ENCODE measurements at regions not wholly inside any gene's neighbourhood (a gene's known extent, or its start where the extent isn't known, plus 50 kb on each side); places are given as distances from the start of the nearest gene placed in this dataset.

- H3K27me3 ChIP-seq (ENCODE audit: insufficient read depth): no peaks in the 10 kb centered on the region
- Mint-ChIP-seq H3K4me1 (no peaks in the 10 kb centered on the region), H3K4me3 (no peak overlapping the region), H3K36me3 (ENCODE audit: low read depth) (no peaks in the 10 kb centered on the region), H3K27me3 (ENCODE audit: insufficient read depth, low read depth, poor library complexity) (no peaks in the 10 kb centered on the region), H3K9me3 (no peaks in the 10 kb centered on the region), H3K27ac (no peak overlapping the region)
- no peaks in the 10 kb centered on the region for H3K79me2 ChIP-seq (replicated peaks; ENCODE audit: insufficient read depth)
- DNase-seq (ENCODE audit: low spot score) (no peak), ATAC-seq (no peak)
- H3K36me3 ChIP-seq (ENCODE audit: insufficient read depth): no peaks in the 10 kb centered on the region
- H4K20me1 ChIP-seq (replicated peaks; ENCODE audit: insufficient read depth): no peaks in the 10 kb centered on the region
- 0 out of 2 replicates have a peak, but pooled peaks cover 3% of the 10 kb centered on the region for H3K4me1 ChIP-seq (ENCODE audit: insufficient read depth)
- no peak overlapping the region for H3K27ac ChIP-seq (ENCODE audit: low read depth)
- no peak overlapping the region for H3K4me2 ChIP-seq
- no peaks in the 10 kb centered on the region for H3F3A ChIP-seq (replicated peaks; ENCODE audit: low read depth)
- no peak overlapping the region for H3K4me3 ChIP-seq
- H3K9me2 ChIP-seq (ENCODE audit: insufficient read depth): no peaks in the 10 kb centered on the region
- no peak overlapping the region for H2AFZ ChIP-seq
- TF ChIP-seq STAT1 (IDR thresholded peaks at IDR 0.05; ENCODE audit: unreplicated experiment) (no peak), EZH2 (IDR thresholded peaks at IDR 0.05; ENCODE audit: low read depth, unreplicated experiment) (no peak), POLR2AphosphoS5 (IDR thresholded peaks at IDR 0.05; ENCODE audit: low read depth) (no peak), ZNF462 (CRISPR knock-in tag; IDR thresholded peaks at IDR 0.05) (no peak), CTCF (conservative IDR thresholded peaks at IDR 0.05; ENCODE audit: low read depth in 2 of 2) (no peak), EZH2phosphoT487 (IDR thresholded peaks at IDR 0.05; ENCODE audit: unreplicated experiment) (no peak)
These were observed 251.9 kb downstream of the ETV1 start for GRCh38 chr7:13737563-13737962.

All from GM23338 (cell line).